ENCODE measurements at regions not wholly inside any gene's neighbourhood (a gene's known extent, or its start where the extent isn't known, plus 50 kb on each side); places are given as distances from the start of the nearest gene placed in this dataset.
"Not testable (repeated sequence)": the region's sequence is repeated elsewhere in the genome, so short reads cannot be mapped to it uniquely, and the experiment has no call there.

GRCh38 chr9:13911473-13911872, 402.5 kb downstream of the NFIB start:
- Histone ChIP-seq H3K9me2 (replicated peaks; ENCODE audit: insufficient read depth, low read length) (no peaks in the 10 kb centered on the region), H3K9me3 (ENCODE audit: low read length) (no peaks in the 10 kb centered on the region), H3K4me1 (ENCODE audit: low read length) (no peaks in the 10 kb centered on the region), H3K4me2 (ENCODE audit: low read depth, low read length, poor library complexity, severe bottlenecking) (no peak overlapping the region), H3K9ac (ENCODE audit: low read length) (no peak overlapping the region), H2AFZ (ENCODE audit: low read length) (no peak overlapping the region), H3K27me3 (ENCODE audit: low read length) (no peaks in the 10 kb centered on the region), H3K36me3 (ENCODE audit: insufficient read depth, low read length) (no peaks in the 10 kb centered on the region), H3K79me2 (ENCODE audit: low read length) (no peaks in the 10 kb centered on the region), H3K27ac (ENCODE audit: low read length) (no peak overlapping the region), H4K20me1 (ENCODE audit: insufficient read depth, low read depth, low read length) (no peaks in the 10 kb centered on the region), H3K4me3 (ENCODE audit: low read length) (no peak overlapping the region)
- no peak for DNase-seq

- H2AFZ ChIP-seq (ENCODE audit: low read length); H3K9ac ChIP-seq (ENCODE audit: low read length); H3K4me1 ChIP-seq (ENCODE audit: low read length); H3K9me2 ChIP-seq (replicated peaks; ENCODE audit: insufficient read depth, low read length); H3K27ac ChIP-seq (ENCODE audit: low read length); H3K79me2 ChIP-seq (ENCODE audit: low read length); H4K20me1 ChIP-seq (ENCODE audit: insufficient read depth, low read depth, low read length); DNase-seq; H3K4me3 ChIP-seq (ENCODE audit: low read length); H3K4me2 ChIP-seq (ENCODE audit: low read depth, low read length, poor library complexity, severe bottlenecking); H3K27me3 ChIP-seq (ENCODE audit: low read length); H3K9me3 ChIP-seq (ENCODE audit: low read length); H3K36me3 ChIP-seq (ENCODE audit: insufficient read depth, low read length): not testable (repeated sequence)
These were observed 406.1 kb downstream of the NFIB start for GRCh38 chr9:13907842-13908241.

- Histone ChIP-seq H3K9me3 (ENCODE audit: low read length) (no peaks in the 10 kb centered on the region), H3K36me3 (ENCODE audit: insufficient read depth, low read length) (no peaks in the 10 kb centered on the region), H3K4me3 (ENCODE audit: low read length) (no peak overlapping the region), H3K27ac (ENCODE audit: low read length) (no peak overlapping the region), H3K4me1 (ENCODE audit: low read length) (no peaks in the 10 kb centered on the region), H4K20me1 (ENCODE audit: insufficient read depth, low read depth, low read length) (no peaks in the 10 kb centered on the region), H3K4me2 (ENCODE audit: low read depth, low read length, poor library complexity, severe bottlenecking) (no peak overlapping the region), H3K27me3 (ENCODE audit: low read length) (no peaks in the 10 kb centered on the region), H3K79me2 (ENCODE audit: low read length) (no peaks in the 10 kb centered on the region), H3K9ac (ENCODE audit: low read length) (no peak overlapping the region), H2AFZ (ENCODE audit: low read length) (no peak overlapping the region), H3K9me2 (replicated peaks; ENCODE audit: insufficient read depth, low read length) (no peaks in the 10 kb centered on the region; the same call in 1 of the 2 replicates)
- DNase-seq: no peak
These were observed 409.2 kb downstream of the NFIB start for GRCh38 chr9:13904746-13905145.

GRCh38 chr9:13904311-13904710, 409.6 kb downstream of the NFIB start:
- no peak overlapping the region for H3K27ac ChIP-seq (ENCODE audit: low read length)
- H3K79me2 ChIP-seq (ENCODE audit: low read length): no peaks in the 10 kb centered on the region
- H3K4me3 ChIP-seq (ENCODE audit: low read length): no peak overlapping the region
- no peak overlapping the region for H3K9ac ChIP-seq (ENCODE audit: low read length)
- no peaks in the 10 kb centered on the region; the same call in 1 of the 2 replicates for H3K9me2 ChIP-seq (replicated peaks; ENCODE audit: insufficient read depth, low read length)
- H3K4me1 ChIP-seq (ENCODE audit: low read length): no peaks in the 10 kb centered on the region
- H3K27me3 ChIP-seq (ENCODE audit: low read length): no peaks in the 10 kb centered on the region
- no peak for DNase-seq
- H3K36me3 ChIP-seq (ENCODE audit: insufficient read depth, low read length): no peaks in the 10 kb centered on the region
- H4K20me1 ChIP-seq (ENCODE audit: insufficient read depth, low read depth, low read length): no peaks in the 10 kb centered on the region
- H3K4me2 ChIP-seq (ENCODE audit: low read depth, low read length, poor library complexity, severe bottlenecking): no peak overlapping the region
- no peak overlapping the region for H2AFZ ChIP-seq (ENCODE audit: low read length)
- no peaks in the 10 kb centered on the region for H3K9me3 ChIP-seq (ENCODE audit: low read length)

- H3K9me3 ChIP-seq (ENCODE audit: low read length): no peaks in the 10 kb centered on the region
- no peak overlapping the region for H3K4me2 ChIP-seq (ENCODE audit: low read depth, low read length, poor library complexity, severe bottlenecking)
- DNase-seq: no peak
- H3K79me2 ChIP-seq (ENCODE audit: low read length): no peaks in the 10 kb centered on the region
- H3K4me1 ChIP-seq (ENCODE audit: low read length): peaks cover 3% of the 10 kb centered on the region
- H2AFZ ChIP-seq (ENCODE audit: low read length): no peak overlapping the region
- no peak overlapping the region for H3K4me3 ChIP-seq (ENCODE audit: low read length)
- no peak overlapping the region for H3K27ac ChIP-seq (ENCODE audit: low read length)
- H4K20me1 ChIP-seq (ENCODE audit: insufficient read depth, low read depth, low read length): no peaks in the 10 kb centered on the region
- no peak overlapping the region for H3K9ac ChIP-seq (ENCODE audit: low read length)
- H3K27me3 ChIP-seq (ENCODE audit: low read length): no peaks in the 10 kb centered on the region
- H3K9me2 ChIP-seq (replicated peaks; ENCODE audit: insufficient read depth, low read length): no peaks in the 10 kb centered on the region; the same call in 1 of the 2 replicates
- H3K36me3 ChIP-seq (ENCODE audit: insufficient read depth, low read length): no peaks in the 10 kb centered on the region
These were observed 411.5 kb downstream of the NFIB start for GRCh38 chr9:13902286-13903066.

- H3K9me2 ChIP-seq (replicated peaks; ENCODE audit: insufficient read depth, low read length): no peaks in the 10 kb centered on the region; the same call in 1 of the 2 replicates
These were observed 412.8 kb downstream of the NFIB start for GRCh38 chr9:13901176-13901575.

GRCh38 chr9:13900449-13900848, 413.5 kb downstream of the NFIB start:
- no peaks in the 10 kb centered on the region for H3K36me3 ChIP-seq (ENCODE audit: insufficient read depth, low read length)
- H3K9ac ChIP-seq (ENCODE audit: low read length): no peak overlapping the region
- H4K20me1 ChIP-seq (ENCODE audit: insufficient read depth, low read depth, low read length): no peaks in the 10 kb centered on the region
- no peaks in the 10 kb centered on the region for H3K27me3 ChIP-seq (ENCODE audit: low read length)
- no peaks in the 10 kb centered on the region for H3K79me2 ChIP-seq (ENCODE audit: low read length)
- H3K4me2 ChIP-seq (ENCODE audit: low read depth, low read length, poor library complexity, severe bottlenecking): no peak overlapping the region
- no peak overlapping the region for H3K4me3 ChIP-seq (ENCODE audit: low read length)
- H3K9me2 ChIP-seq (replicated peaks; ENCODE audit: insufficient read depth, low read length): no peaks in the 10 kb centered on the region; the same call in 1 of the 2 replicates
- no peak overlapping the region for H2AFZ ChIP-seq (ENCODE audit: low read length)
- DNase-seq: no peak
- peaks cover 14% of the 10 kb centered on the region for H3K4me1 ChIP-seq (ENCODE audit: low read length)
- H3K27ac ChIP-seq (ENCODE audit: low read length): no peak overlapping the region
- H3K9me3 ChIP-seq (ENCODE audit: low read length): no peaks in the 10 kb centered on the region

More at GRCh38 chr9:13901176-13901575, 412.8 kb downstream of the NFIB start:
- H3K9me3 ChIP-seq (ENCODE audit: low read length): no peaks in the 10 kb centered on the region
- no peak overlapping the region for H3K4me3 ChIP-seq (ENCODE audit: low read length)
- no peaks in the 10 kb centered on the region for H3K36me3 ChIP-seq (ENCODE audit: insufficient read depth, low read length)
- no peaks in the 10 kb centered on the region for H3K27me3 ChIP-seq (ENCODE audit: low read length)
- peaks cover 14% of the 10 kb centered on the region for H3K4me1 ChIP-seq (ENCODE audit: low read length)
- H3K79me2 ChIP-seq (ENCODE audit: low read length): no peaks in the 10 kb centered on the region
- H3K9ac ChIP-seq (ENCODE audit: low read length): no peak overlapping the region
- H3K4me2 ChIP-seq (ENCODE audit: low read depth, low read length, poor library complexity, severe bottlenecking): no peak overlapping the region
- DNase-seq: no peak
- H4K20me1 ChIP-seq (ENCODE audit: insufficient read depth, low read depth, low read length): no peaks in the 10 kb centered on the region
- no peak overlapping the region for H2AFZ ChIP-seq (ENCODE audit: low read length)
- H3K27ac ChIP-seq (ENCODE audit: low read length): no peak overlapping the region

- no peak overlapping the region for H3K9ac ChIP-seq (ENCODE audit: low read length)
- no peak overlapping the region for H3K4me2 ChIP-seq (ENCODE audit: low read depth, low read length, poor library complexity, severe bottlenecking)
- no peaks in the 10 kb centered on the region for H4K20me1 ChIP-seq (ENCODE audit: insufficient read depth, low read depth, low read length)
- no peaks in the 10 kb centered on the region for H3K27me3 ChIP-seq (ENCODE audit: low read length)
- DNase-seq: no peak
- no peak overlapping the region for H2AFZ ChIP-seq (ENCODE audit: low read length)
- H3K79me2 ChIP-seq (ENCODE audit: low read length): no peaks in the 10 kb centered on the region
- peaks cover 14% of the 10 kb centered on the region for H3K4me1 ChIP-seq (ENCODE audit: low read length)
- H3K9me3 ChIP-seq (ENCODE audit: low read length): no peaks in the 10 kb centered on the region
- H3K36me3 ChIP-seq (ENCODE audit: insufficient read depth, low read length): no peaks in the 10 kb centered on the region
- H3K27ac ChIP-seq (ENCODE audit: low read length): no peak overlapping the region
- no peak overlapping the region for H3K4me3 ChIP-seq (ENCODE audit: low read length)
- H3K9me2 ChIP-seq (replicated peaks; ENCODE audit: insufficient read depth, low read length): no peaks in the 10 kb centered on the region; the same call in 1 of the 2 replicates
These were observed 414.0 kb downstream of the NFIB start for GRCh38 chr9:13899924-13900323.

Measured in Karpas-422 (cell line).